ENCODE measurements at regions not wholly inside any gene's neighbourhood (a gene's known extent, or its start where the extent isn't known, plus 50 kb on each side); places are given as distances from the start of the nearest gene placed in this dataset.
"Not testable (repeated sequence)": the region's sequence is repeated elsewhere in the genome, so short reads cannot be mapped to it uniquely, and the experiment has no call there.

GRCh38 chr6:6978731-6979130 is 129.0 kb upstream of the RREB1 start:
- DNase-seq (ENCODE audit: low read depth): no peak

GRCh38 chr6:6980999-6981597 is 126.7 kb upstream of the RREB1 start:
- no peak for DNase-seq (ENCODE audit: low read depth)

GRCh38 chr6:6981681-6982322 is 126.0 kb upstream of the RREB1 start:
- DNase-seq (ENCODE audit: low read depth): no peak

- DNase-seq (ENCODE audit: low read depth): no peak
Measured at GRCh38 chr6:6982663-6983062, 125.1 kb upstream of the RREB1 start.

GRCh38 chr6:6984585-6985366 is 123.0 kb upstream of the RREB1 start:
- DNase-seq (ENCODE audit: low read depth): no peak

GRCh38 chr6:6986344-6986743 is 121.4 kb upstream of the RREB1 start:
- DNase-seq (ENCODE audit: low read depth): no peak

GRCh38 chr6:6987749-6988148 is 120.0 kb upstream of the RREB1 start:
- no peak for DNase-seq (ENCODE audit: low read depth)

- DNase-seq (ENCODE audit: low read depth): not testable (repeated sequence)
Measured at GRCh38 chr6:6990059-6990458, 117.7 kb upstream of the RREB1 start.

GRCh38 chr6:6993503-6994237 is 114.1 kb upstream of the RREB1 start:
- DNase-seq (ENCODE audit: low read depth): no peak

- DNase-seq (ENCODE audit: low read depth): no peak
Measured at GRCh38 chr6:6994796-6995195, 113.0 kb upstream of the RREB1 start.

GRCh38 chr6:6995328-6995727 is 112.4 kb upstream of the RREB1 start:
- DNase-seq (ENCODE audit: low read depth): no peak

- DNase-seq (ENCODE audit: low read depth): no peak
Measured at GRCh38 chr6:6996124-6996523, 111.6 kb upstream of the RREB1 start.

GRCh38 chr6:6997263-6998193 is 110.2 kb upstream of the RREB1 start:
- no peak for DNase-seq (ENCODE audit: low read depth)

- DNase-seq (ENCODE audit: low read depth): no peak
Measured at GRCh38 chr6:6998194-6998569, 109.6 kb upstream of the RREB1 start.

- no peak for DNase-seq (ENCODE audit: low read depth)
Measured at GRCh38 chr6:7000825-7001777, 106.7 kb upstream of the RREB1 start.

- DNase-seq (ENCODE audit: low read depth): no peak
Measured at GRCh38 chr6:7003041-7003440, 104.7 kb upstream of the RREB1 start.

- no peak for DNase-seq (ENCODE audit: low read depth)
Measured at GRCh38 chr6:7004581-7005297, 103.0 kb upstream of the RREB1 start.

- no peak for DNase-seq (ENCODE audit: low read depth)
Measured at GRCh38 chr6:7006515-7007191, 101.1 kb upstream of the RREB1 start.

GRCh38 chr6:7008451-7008988 is 99.2 kb upstream of the RREB1 start:
- DNase-seq (ENCODE audit: low read depth): no peak

Data from stimulated activated CD8-positive, alpha-beta memory T cell treated with anti-CD3 and anti-CD28 coated beads, Interleukin-15, amount 100 ng/mL, for 1 hour (primary cell).